Type B pancreatic cell (in vitro differentiated cells): ENCODE measurements at regions not wholly inside any gene's neighbourhood (a gene's known extent, or its start where the extent isn't known, plus 50 kb on each side); places are given as distances from the start of the nearest gene placed in this dataset.

Experiments used
- DNase-seq: peaks from one replicate; pipeline ENCODE4 v3.0.0; 2021; ENCODE audit warnings: mixed read lengths; ENCODE audit not compliant: unreplicated experiment; ENCODE audit errors: extremely low spot score
- H3K27ac Mint-ChIP-seq: 2 replicates; pipeline ENCODE4 v1.8.0; 2021; ENCODE audit warnings: mild to moderate bottlenecking, mixed read lengths
- H3K27me3 Mint-ChIP-seq: 2 replicates; pipeline ENCODE4 v1.8.0; 2021; ENCODE audit warnings: mixed read lengths
- H3K36me3 Mint-ChIP-seq: 2 replicates; pipeline ENCODE4 v1.8.0; 2021; ENCODE audit warnings: mixed read lengths
- H3K4me1 Mint-ChIP-seq: one replicate; pipeline ENCODE4 v1.8.0; 2021; ENCODE audit warnings: mixed read lengths; ENCODE audit not compliant: unreplicated experiment
- H3K4me3 Mint-ChIP-seq: 2 replicates; pipeline ENCODE4 v1.8.0; 2021; ENCODE audit warnings: mild to moderate bottlenecking, mixed read lengths
- H3K9me3 Mint-ChIP-seq: 2 replicates; pipeline ENCODE4 v1.8.0; 2021; ENCODE audit warnings: mixed read lengths
- CTCF ChIP-seq: fragments of 200-600 bp; sonication (generic); conservative IDR thresholded peaks from 2 replicates; pipeline ENCODE4 v1.5.0; 2021; ENCODE audit warnings: antibody characterized with exemption, mild to moderate bottlenecking

GRCh38 chr13:39955560-39955959 lies 300.1 kb downstream of the COG6 start:
- no peak for TF ChIP-seq CTCF
- Mint-ChIP-seq H3K27me3 (no peaks in the 10 kb centered on the region), H3K9me3 (no peaks in the 10 kb centered on the region), H3K4me1 (peaks cover 23% of the 10 kb centered on the region), H3K27ac (no peak overlapping the region), H3K4me3 (no peak overlapping the region), H3K36me3 (no peaks in the 10 kb centered on the region)
- no peak for DNase-seq

GRCh38 chr13:39956036-39956435 lies 300.6 kb downstream of the COG6 start:
- DNase-seq = no peak
- no peak overlapping the region for H3K4me3 Mint-ChIP-seq
- no peaks in the 10 kb centered on the region for H3K9me3 Mint-ChIP-seq
- no peaks in the 10 kb centered on the region for H3K36me3 Mint-ChIP-seq
- TF ChIP-seq CTCF = no peak
- no peak overlapping the region for H3K27ac Mint-ChIP-seq
- peaks cover 23% of the 10 kb centered on the region for H3K4me1 Mint-ChIP-seq
- H3K27me3 Mint-ChIP-seq = no peaks in the 10 kb centered on the region

GRCh38 chr13:39957868-39958677 lies 302.6 kb downstream of the COG6 start:
- DNase-seq = no peak
- H3K4me3 Mint-ChIP-seq = no peak overlapping the region
- H3K27me3 Mint-ChIP-seq = no peaks in the 10 kb centered on the region
- H3K27ac Mint-ChIP-seq = no peak overlapping the region
- H3K9me3 Mint-ChIP-seq = no peaks in the 10 kb centered on the region
- TF ChIP-seq CTCF = no peak
- peaks cover 17% of the 10 kb centered on the region for H3K4me1 Mint-ChIP-seq
- no peaks in the 10 kb centered on the region for H3K36me3 Mint-ChIP-seq

GRCh38 chr13:39959497-39960144 lies 304.2 kb downstream of the COG6 start:
- no peaks in the 10 kb centered on the region for H3K36me3 Mint-ChIP-seq

GRCh38 chr13:39960191-39960590 lies 304.7 kb downstream of the COG6 start:
- peaks cover 12% of the 10 kb centered on the region for H3K4me1 Mint-ChIP-seq
- no peak for DNase-seq
- no peaks in the 10 kb centered on the region for H3K9me3 Mint-ChIP-seq
- no peaks in the 10 kb centered on the region for H3K27me3 Mint-ChIP-seq
- no peak overlapping the region for H3K27ac Mint-ChIP-seq
- H3K36me3 Mint-ChIP-seq = no peaks in the 10 kb centered on the region
- no peak for TF ChIP-seq CTCF
- H3K4me3 Mint-ChIP-seq = no peak overlapping the region

More at GRCh38 chr13:39959497-39960144, 304.2 kb downstream of the COG6 start:
- no peak for DNase-seq
- no peak overlapping the region for H3K27ac Mint-ChIP-seq
- no peaks in the 10 kb centered on the region for H3K27me3 Mint-ChIP-seq
- no peak overlapping the region for H3K4me3 Mint-ChIP-seq
- no peaks in the 10 kb centered on the region for H3K9me3 Mint-ChIP-seq
- peaks cover 12% of the 10 kb centered on the region for H3K4me1 Mint-ChIP-seq
- TF ChIP-seq CTCF = no peak
